ENCODE measurements at regions not wholly inside any gene's neighbourhood (a gene's known extent, or its start where the extent isn't known, plus 50 kb on each side); places are given as distances from the start of the nearest gene placed in this dataset.

DNA sequence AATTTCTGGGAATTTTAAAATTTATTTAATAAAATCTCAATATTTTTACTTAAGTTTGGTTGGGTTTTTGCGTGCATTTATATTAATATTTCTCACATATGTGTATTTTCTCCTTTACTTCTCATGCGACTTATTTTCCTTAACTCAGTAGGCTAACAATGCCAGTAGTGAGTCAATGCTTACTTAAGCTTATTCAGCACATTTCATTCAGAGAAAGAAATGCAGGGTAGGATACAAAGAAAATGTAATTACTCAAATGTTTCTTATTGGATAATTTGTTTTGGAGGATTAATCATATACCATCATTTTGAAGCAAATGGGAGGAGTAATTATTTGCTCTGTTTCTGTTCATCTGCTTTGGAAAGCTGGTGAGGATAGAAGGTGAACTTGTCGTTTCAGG lies 623.5 kb downstream of the POM121L12 start:
- CTCF ChIA-PET, result no interaction called here
- no peaks in the 10 kb centered on the region for H4K20me1 ChIP-seq (ENCODE audit: insufficient read depth, low read length)
- WGBS, 2 experiments (ENCODE audit: extremely low coverage in 2 of 2, insufficient read length in 1 of 2), result 40% methylated on average over 1 of the region's 3 CpGs; no CpG with 5 or more reads in 1 of the 2 experiments
- no peak overlapping the region for H2BK15ac ChIP-seq (ENCODE audit: low read depth, low read length)
- H2AK5ac ChIP-seq (ENCODE audit: low read depth, low read length), result no peak overlapping the region
- H3K36me3 ChIP-seq (ENCODE audit: control insufficient read depth, insufficient read depth, low read length), result no peaks in the 10 kb centered on the region
- H3K56ac ChIP-seq (ENCODE audit: extremely low read depth, insufficient read depth, low read length), result no peak overlapping the region
- BruUV-seq (replicated peaks), result no TSS peak
- H2AK9ac ChIP-seq (replicated peaks; ENCODE audit: low read depth, low read length, poor library complexity), result no peak overlapping the region
- no peak overlapping the region for H3K4me2 ChIP-seq (ENCODE audit: low read depth, low read length)
- H3K27ac ChIP-seq (ENCODE audit: insufficient read depth, low read length), result no peak overlapping the region
- H2BK20ac ChIP-seq (ENCODE audit: low read depth, low read length), result no peak overlapping the region
- dilution Hi-C loops (cut with HindIII; ENCODE audit: low sequenced_read_pairs, unreplicated experiment) (no loop called here), in situ Hi-C loops (cut with MboI; ENCODE audit: low sequenced_read_pairs) (no loop called here), intact Hi-C loops (cut with micrococcal nuclease) (no loop called here)
- no peaks in the 10 kb centered on the region for H3K79me1 ChIP-seq (ENCODE audit: low read depth in 1 of 2, low read length in 2 of 2)
- H4K8ac ChIP-seq (ENCODE audit: low read depth in 2 of 2, low read length in 2 of 2), result no peak overlapping the region
- H3K4ac ChIP-seq (ENCODE audit: low read depth, low read length), result no peak overlapping the region
- H3K14ac ChIP-seq (replicated peaks; ENCODE audit: low read depth, low read length), result no peak overlapping the region
- no peaks in the 10 kb centered on the region for H3K9me1 ChIP-seq (ENCODE audit: insufficient read depth, low read length)
- no peak overlapping the region for H4K91ac ChIP-seq (ENCODE audit: insufficient read depth, low read depth, low read length)
- TF ChIP-seq CEBPB (IDR thresholded peaks at IDR 0.05; ENCODE audit: low read depth, low read length) (no peak), MAFK (IDR thresholded peaks at IDR 0.05; ENCODE audit: low read depth, low read length) (peak; percentile 81), RCOR1 (IDR thresholded peaks at IDR 0.05; ENCODE audit: insufficient replicate concordance, low read length) (no peak), RAD21 (IDR thresholded peaks at IDR 0.05; ENCODE audit: low read length) (no peak), RFX5 (IDR thresholded peaks at IDR 0.05; ENCODE audit: low read depth, low read length) (no peak)
- TF ChIP-seq, protein P1, sequence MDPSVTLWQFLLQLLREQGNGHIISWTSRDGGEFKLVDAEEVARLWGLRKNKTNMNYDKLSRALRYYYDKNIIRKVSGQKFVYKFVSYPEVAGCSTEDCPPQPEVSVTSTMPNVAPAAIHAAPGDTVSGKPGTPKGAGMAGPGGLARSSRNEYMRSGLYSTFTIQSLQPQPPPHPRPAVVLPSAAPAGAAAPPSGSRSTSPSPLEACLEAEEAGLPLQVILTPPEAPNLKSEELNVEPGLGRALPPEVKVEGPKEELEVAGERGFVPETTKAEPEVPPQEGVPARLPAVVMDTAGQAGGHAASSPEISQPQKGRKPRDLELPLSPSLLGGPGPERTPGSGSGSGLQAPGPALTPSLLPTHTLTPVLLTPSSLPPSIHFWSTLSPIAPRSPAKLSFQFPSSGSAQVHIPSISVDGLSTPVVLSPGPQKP (IDR thresholded peaks at IDR 0.05; ENCODE audit: borderline replicate concordance, low read depth, low read length), result no peak
- DNase-seq (no peak), ATAC-seq (ENCODE audit: low read depth) (no peak)
- H3K4me3 ChIP-seq (ENCODE audit: insufficient read depth, low read depth, low read length), result no peak overlapping the region
- no peak overlapping the region for H3K18ac ChIP-seq (ENCODE audit: low read depth, low read length)
- H2AFZ ChIP-seq (replicated peaks; ENCODE audit: low read length, poor library complexity), result no peak overlapping the region
- H3K27me3 ChIP-seq (ENCODE audit: control insufficient read depth, insufficient read depth, low read length), result no peaks in the 10 kb centered on the region
- no peak overlapping the region for H3K23ac ChIP-seq (ENCODE audit: low read depth, low read length)
- H3K9ac ChIP-seq (ENCODE audit: low read depth, low read length), result no peak overlapping the region
- H4K5ac ChIP-seq (ENCODE audit: low read depth, low read length), result no peak overlapping the region
- H2BK120ac ChIP-seq (ENCODE audit: low read depth, low read length), result no peak overlapping the region
- H2BK5ac ChIP-seq (ENCODE audit: low read depth, low read length, poor library complexity, severe bottlenecking), result no peak overlapping the region
- peaks cover 5% of the 10 kb centered on the region; the same call in 1 of the 2 replicates for H3K9me3 ChIP-seq (ENCODE audit: control insufficient read depth, insufficient read depth, low read length)
- H3K4me1 ChIP-seq (ENCODE audit: control insufficient read depth, insufficient read depth, low read length), result no peaks in the 10 kb centered on the region
- POLR2A ChIA-PET (ENCODE audit: unreplicated experiment), result no interaction called here
